ENCODE measurements at regions not wholly inside any gene's neighbourhood (a gene's known extent, or its start where the extent isn't known, plus 50 kb on each side); places are given as distances from the start of the nearest gene placed in this dataset.

GRCh38 chr11:16610738-16611388, 127.6 kb upstream of the C11orf58 start:
- Histone ChIP-seq H3K27me3 (ENCODE audit: insufficient read depth, low read length) (peaks cover 81% of the 10 kb centered on the region), H4K5ac (ENCODE audit: insufficient read length, low read depth, low read length) (no peak overlapping the region), H3K79me2 (ENCODE audit: insufficient read depth, low read length) (no peaks in the 10 kb centered on the region), H2AK5ac (ENCODE audit: insufficient read length, low read length) (no peak overlapping the region), H3K4me2 (ENCODE audit: insufficient read depth, insufficient read length, low read length) (peak overlapping the region; percentile 51), H2AFZ (ENCODE audit: low read length) (no peak overlapping the region), H4K91ac (ENCODE audit: insufficient read length, low read depth, low read length) (no peak overlapping the region), H2BK20ac (ENCODE audit: low read depth, low read length, poor library complexity, severe bottlenecking) (no peak overlapping the region), H2BK15ac (ENCODE audit: low read depth, low read length) (no peak overlapping the region), H4K8ac (replicated peaks; ENCODE audit: insufficient read length, low read depth, low read length) (no peak overlapping the region), H2BK120ac (ENCODE audit: low read depth, low read length, poor library complexity, severe bottlenecking) (no peak overlapping the region), H3T11ph (ENCODE audit: low read length) (no peak overlapping the region), H3K23me2 (ENCODE audit: insufficient read length, low read depth, low read length, poor library complexity, severe bottlenecking) (peaks cover 34% of the 10 kb centered on the region), H2BK12ac (ENCODE audit: insufficient read length, low read depth, low read length) (no peak overlapping the region), H4K20me1 (ENCODE audit: control insufficient read depth, insufficient read depth, insufficient read length) (peaks cover 3% of the 10 kb centered on the region), H3K9me3 (ENCODE audit: control insufficient read depth, low read depth, low read length) (no peaks in the 10 kb centered on the region), H3K56ac (ENCODE audit: insufficient read length, low read depth, low read length) (no peak overlapping the region), H3K4me1 (ENCODE audit: insufficient read depth, low read length) (no peaks in the 10 kb centered on the region), H3K23ac (ENCODE audit: insufficient read length, low read depth, low read length) (no peak overlapping the region), H3K14ac (ENCODE audit: insufficient read depth, low read length) (no peak overlapping the region), H3K18ac (ENCODE audit: insufficient read length, low read depth, low read length) (no peak overlapping the region), H3K27ac (ENCODE audit: insufficient read length, low read depth, low read length) (no peak overlapping the region), H3K4ac (ENCODE audit: low read depth, low read length) (no peak overlapping the region), H3K9ac (ENCODE audit: extremely low read depth, insufficient read length, low read length) (no peak overlapping the region), H2BK5ac (ENCODE audit: insufficient read length, low read length) (no peak overlapping the region), H3K79me1 (ENCODE audit: insufficient read depth, low read depth, low read length, poor library complexity, severe bottlenecking) (no peaks in the 10 kb centered on the region)
- peak overlapping the region in 1 of 2 experiments; percentile 69; a peak in 3 of 5 replicates for H3K4me3 Mint-ChIP-seq
- TF ChIP-seq, protein P1, sequence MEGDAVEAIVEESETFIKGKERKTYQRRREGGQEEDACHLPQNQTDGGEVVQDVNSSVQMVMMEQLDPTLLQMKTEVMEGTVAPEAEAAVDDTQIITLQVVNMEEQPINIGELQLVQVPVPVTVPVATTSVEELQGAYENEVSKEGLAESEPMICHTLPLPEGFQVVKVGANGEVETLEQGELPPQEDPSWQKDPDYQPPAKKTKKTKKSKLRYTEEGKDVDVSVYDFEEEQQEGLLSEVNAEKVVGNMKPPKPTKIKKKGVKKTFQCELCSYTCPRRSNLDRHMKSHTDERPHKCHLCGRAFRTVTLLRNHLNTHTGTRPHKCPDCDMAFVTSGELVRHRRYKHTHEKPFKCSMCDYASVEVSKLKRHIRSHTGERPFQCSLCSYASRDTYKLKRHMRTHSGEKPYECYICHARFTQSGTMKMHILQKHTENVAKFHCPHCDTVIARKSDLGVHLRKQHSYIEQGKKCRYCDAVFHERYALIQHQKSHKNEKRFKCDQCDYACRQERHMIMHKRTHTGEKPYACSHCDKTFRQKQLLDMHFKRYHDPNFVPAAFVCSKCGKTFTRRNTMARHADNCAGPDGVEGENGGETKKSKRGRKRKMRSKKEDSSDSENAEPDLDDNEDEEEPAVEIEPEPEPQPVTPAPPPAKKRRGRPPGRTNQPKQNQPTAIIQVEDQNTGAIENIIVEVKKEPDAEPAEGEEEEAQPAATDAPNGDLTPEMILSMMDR (conservative IDR thresholded peaks at IDR 0.05), result no peak
- peaks cover 30 to 46% of the 10 kb centered on the region in 2 experiments for H3K4me1 Mint-ChIP-seq
- no peak overlapping the region for H3K27ac Mint-ChIP-seq
- peak; percentile 67 for DNase-seq
- no peaks in the 10 kb centered on the region for H3K36me3 Mint-ChIP-seq (ENCODE audit: insufficient read depth in 1 of 3, low read depth in 3 of 3)
- WGBS (ENCODE audit: extremely low coverage, insufficient read length, low lambda C conversion rate), result no CpG with 5 or more reads among the region's 39 CpGs
- H3K9me3 Mint-ChIP-seq, result peaks cover 0 to 4% of the 10 kb centered on the region in 2 experiments; a peak in 2 of 5 replicates
- peaks cover 11% of the 10 kb centered on the region for H3K27me3 Mint-ChIP-seq (ENCODE audit: low read depth)

Measured in H9 (cell line).